ENCODE measurements at regions not wholly inside any gene's neighbourhood (a gene's known extent, or its start where the extent isn't known, plus 50 kb on each side); places are given as distances from the start of the nearest gene placed in this dataset.

GRCh38 chr9:75692309-75692708 is 198.2 kb upstream of the PCSK5 start:
- DNase-seq = no peak

GRCh38 chr9:75695921-75696320 is 194.6 kb upstream of the PCSK5 start:
- DNase-seq = no peak

GRCh38 chr9:75699017-75699416 is 191.5 kb upstream of the PCSK5 start:
- DNase-seq = no peak

- DNase-seq = no peak
Measured at GRCh38 chr9:75699625-75700251, 190.7 kb upstream of the PCSK5 start.

GRCh38 chr9:75700252-75700640 is 190.2 kb upstream of the PCSK5 start:
- no peak for DNase-seq

- DNase-seq = peak; percentile 6
Measured at GRCh38 chr9:75707191-75707590, 183.3 kb upstream of the PCSK5 start.

- no peak for DNase-seq
Measured at GRCh38 chr9:75709698-75710097, 180.8 kb upstream of the PCSK5 start.

GRCh38 chr9:75712700-75713099 is 177.8 kb upstream of the PCSK5 start:
- DNase-seq = peak; percentile 69

GRCh38 chr9:75713335-75713734 is 177.1 kb upstream of the PCSK5 start:
- DNase-seq = no peak

- peak; percentile 54 for DNase-seq
Measured at GRCh38 chr9:75715360-75715759, 175.1 kb upstream of the PCSK5 start.

- no peak for DNase-seq
Measured at GRCh38 chr9:75718677-75719076, 171.8 kb upstream of the PCSK5 start.

- DNase-seq = no peak
Measured at GRCh38 chr9:75728391-75728790, 162.1 kb upstream of the PCSK5 start.

- DNase-seq = no peak
Measured at GRCh38 chr9:75734802-75735201, 155.7 kb upstream of the PCSK5 start.

- no peak for DNase-seq
Measured at GRCh38 chr9:75739884-75740611, 150.4 kb upstream of the PCSK5 start.

GRCh38 chr9:75743855-75744254 is 146.6 kb upstream of the PCSK5 start:
- no peak for DNase-seq

- DNase-seq = no peak
Measured at GRCh38 chr9:75754080-75754479, 136.4 kb upstream of the PCSK5 start.

- no peak for DNase-seq
Measured at GRCh38 chr9:75775166-75775565, 115.3 kb upstream of the PCSK5 start.

GRCh38 chr9:75775966-75776691 is 114.3 kb upstream of the PCSK5 start:
- no peak for DNase-seq

GRCh38 chr9:75780185-75780584 is 110.3 kb upstream of the PCSK5 start:
- DNase-seq = no peak

- peak; percentile 11 for DNase-seq
Measured at GRCh38 chr9:75788006-75788634, 102.4 kb upstream of the PCSK5 start.

GRCh38 chr9:75797085-75797580 is 93.3 kb upstream of the PCSK5 start:
- no peak for DNase-seq

- DNase-seq = no peak
Measured at GRCh38 chr9:75798505-75798904, 92.0 kb upstream of the PCSK5 start.

GRCh38 chr9:75803130-75803529 is 87.3 kb upstream of the PCSK5 start:
- peak; percentile 85 for DNase-seq
